Stomach (tissue), 8 donors: ENCODE measurements at regions not wholly inside any gene's neighbourhood (a gene's known extent, or its start where the extent isn't known, plus 50 kb on each side); places are given as distances from the start of the nearest gene placed in this dataset.

Experiments
- DNase-seq, 2 donors: peaks; one replicate each; pipeline versions ENCODE4 v3.0.0 to v3.0.0-alpha.2; 2013 to 2019
- H3K27ac ChIP-seq, 5 donors: fragments of 200-600 bp in 4 of 5; sonication (generic) in 4 of 5; one replicate each; pipeline ENCODE4 v1.5.1; 2013 to 2019; ENCODE audit warnings: mild to moderate bottlenecking in 1 of 5, moderate library complexity in 1 of 5
- H3K27me3 ChIP-seq, 3 donors: fragments of 200-600 bp; sonication (generic); one replicate each; pipeline ENCODE4 v1.5.1; 2017 to 2019; ENCODE audit warnings: mixed run types in 1 of 3
- H3K36me3 ChIP-seq, 4 donors: fragments of 200-600 bp; sonication (generic); 1 replicate in 3 of 4; 2 replicates in 1 of 4; pipeline ENCODE4 v1.5.1; 2016 to 2019
- H3K4me1 ChIP-seq, 4 donors: fragments of 200-600 bp; sonication (generic); one replicate each; pipeline ENCODE4 v1.5.1; 2016 to 2019
- H3K4me3 ChIP-seq, 4 donors: fragments of 200-600 bp; sonication (generic) in 3 of 4; one replicate each; pipeline ENCODE4 v1.5.1; 2016 to 2019; ENCODE audit warnings: mild to moderate bottlenecking in 1 of 4
- H3K9me3 ChIP-seq, 4 donors: fragments of 200-600 bp; sonication (generic); one replicate each; pipeline ENCODE4 v1.5.1; 2016 to 2019
- EP300 ChIP-seq: sonication (generic); formaldehyde crosslinking; IDR thresholded peaks from one replicate; pipeline ENCODE4 v1.6.1; 2017; ENCODE audit warnings: antibody characterized with exemption
- POLR2A ChIP-seq, 4 donors: fragments of 450-650 bp; IDR thresholded peaks; one replicate each; pipeline ENCODE4 v1.6.1; 2016; ENCODE audit warnings: antibody characterized with exemption in 4 of 4, control low read depth in 2 of 4, mild to moderate bottlenecking in 1 of 4, moderate library complexity in 1 of 4
- POLR2AphosphoS5 ChIP-seq, 3 donors: sonication (generic); formaldehyde crosslinking; IDR thresholded peaks; one replicate each; pipeline ENCODE4 v1.6.1; 2016; ENCODE audit warnings: antibody characterized with exemption in 3 of 3
- WGBS, 5 donors: extraction: QIAGEN DNeasy Blood & Tissue Kit in 3 of 5; methylation state at CpG; one replicate each; pipeline versions ENCODE4 v1.1.5 to v1.1.7; 2013 to 2018; 5-methylcytosine and 5-hydroxymethylcytosine counted together
- intact Hi-C: fragments of 100-400 bp; cut with DNase I; formaldehyde crosslinking; loops from one replicate; pipeline ENCODE4 v1.15.1; 2023; ENCODE audit warnings: low total_unique reads
- TF ChIP-seq, protein P1 (sequence below), 7 experiments: fragments of 450-650 bp in 4 of 7; fragments of 200-600 bp in 3 of 7; sonication (generic) in 3 of 7; IDR thresholded peaks; one replicate each; pipeline ENCODE4 v1.5.1; 2016 to 2019; ENCODE audit warnings: antibody characterized with exemption in 7 of 7, control low read depth in 2 of 7, mild to moderate bottlenecking in 1 of 7
- donor health status: healthy with polysubstance abuse.
- donor health status: Bipolar disorder and iron deficiency.
- donor health status: healthy.

DNA sequence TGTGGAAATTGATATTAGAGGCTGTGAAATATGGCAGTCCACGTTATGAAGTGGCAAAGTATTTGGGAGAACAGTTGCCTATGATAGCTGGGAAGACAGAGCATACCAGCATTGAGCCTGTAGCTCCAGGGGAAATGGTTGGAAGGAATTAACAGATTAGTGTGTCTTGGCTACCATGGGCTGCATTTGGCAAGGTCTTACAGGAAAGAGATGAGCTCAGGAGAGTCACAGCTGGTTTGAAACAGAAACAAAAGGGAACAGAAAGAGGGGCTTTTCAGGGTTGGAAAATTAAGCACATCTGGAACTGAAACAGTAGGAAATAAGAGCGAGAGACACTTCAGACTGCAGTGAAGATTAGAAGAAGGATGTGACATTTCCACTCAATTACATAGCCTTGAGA lies 141.7 kb downstream of the FBLN2 start:
- Histone ChIP-seq H3K27me3 (peaks cover 0 to 10% (median 0%) of the 10 kb centered on the region in 3 donors), H3K36me3 (no peaks in the 10 kb centered on the region), H3K9me3 (peaks cover 0 to 9% (median 2%) of the 10 kb centered on the region in 4 donors), H3K4me1 (no peaks in the 10 kb centered on the region), H3K4me3 (no peak overlapping the region), H3K27ac (no peak overlapping the region)
- intact Hi-C loops = no loop called here
- TF ChIP-seq POLR2A (IDR thresholded peaks at IDR 0.05) (no peak), POLR2AphosphoS5 (IDR thresholded peaks at IDR 0.05) (no peak)
- TF ChIP-seq, protein P1, sequence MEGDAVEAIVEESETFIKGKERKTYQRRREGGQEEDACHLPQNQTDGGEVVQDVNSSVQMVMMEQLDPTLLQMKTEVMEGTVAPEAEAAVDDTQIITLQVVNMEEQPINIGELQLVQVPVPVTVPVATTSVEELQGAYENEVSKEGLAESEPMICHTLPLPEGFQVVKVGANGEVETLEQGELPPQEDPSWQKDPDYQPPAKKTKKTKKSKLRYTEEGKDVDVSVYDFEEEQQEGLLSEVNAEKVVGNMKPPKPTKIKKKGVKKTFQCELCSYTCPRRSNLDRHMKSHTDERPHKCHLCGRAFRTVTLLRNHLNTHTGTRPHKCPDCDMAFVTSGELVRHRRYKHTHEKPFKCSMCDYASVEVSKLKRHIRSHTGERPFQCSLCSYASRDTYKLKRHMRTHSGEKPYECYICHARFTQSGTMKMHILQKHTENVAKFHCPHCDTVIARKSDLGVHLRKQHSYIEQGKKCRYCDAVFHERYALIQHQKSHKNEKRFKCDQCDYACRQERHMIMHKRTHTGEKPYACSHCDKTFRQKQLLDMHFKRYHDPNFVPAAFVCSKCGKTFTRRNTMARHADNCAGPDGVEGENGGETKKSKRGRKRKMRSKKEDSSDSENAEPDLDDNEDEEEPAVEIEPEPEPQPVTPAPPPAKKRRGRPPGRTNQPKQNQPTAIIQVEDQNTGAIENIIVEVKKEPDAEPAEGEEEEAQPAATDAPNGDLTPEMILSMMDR (IDR thresholded peaks at IDR 0.05) = no peak
- 33 to 53% (median 52%) methylated on average over 2 of the region's 2 CpGs for WGBS, 5 donors
- peak in 1 of 2 donors; percentile 5 for DNase-seq

DNA sequence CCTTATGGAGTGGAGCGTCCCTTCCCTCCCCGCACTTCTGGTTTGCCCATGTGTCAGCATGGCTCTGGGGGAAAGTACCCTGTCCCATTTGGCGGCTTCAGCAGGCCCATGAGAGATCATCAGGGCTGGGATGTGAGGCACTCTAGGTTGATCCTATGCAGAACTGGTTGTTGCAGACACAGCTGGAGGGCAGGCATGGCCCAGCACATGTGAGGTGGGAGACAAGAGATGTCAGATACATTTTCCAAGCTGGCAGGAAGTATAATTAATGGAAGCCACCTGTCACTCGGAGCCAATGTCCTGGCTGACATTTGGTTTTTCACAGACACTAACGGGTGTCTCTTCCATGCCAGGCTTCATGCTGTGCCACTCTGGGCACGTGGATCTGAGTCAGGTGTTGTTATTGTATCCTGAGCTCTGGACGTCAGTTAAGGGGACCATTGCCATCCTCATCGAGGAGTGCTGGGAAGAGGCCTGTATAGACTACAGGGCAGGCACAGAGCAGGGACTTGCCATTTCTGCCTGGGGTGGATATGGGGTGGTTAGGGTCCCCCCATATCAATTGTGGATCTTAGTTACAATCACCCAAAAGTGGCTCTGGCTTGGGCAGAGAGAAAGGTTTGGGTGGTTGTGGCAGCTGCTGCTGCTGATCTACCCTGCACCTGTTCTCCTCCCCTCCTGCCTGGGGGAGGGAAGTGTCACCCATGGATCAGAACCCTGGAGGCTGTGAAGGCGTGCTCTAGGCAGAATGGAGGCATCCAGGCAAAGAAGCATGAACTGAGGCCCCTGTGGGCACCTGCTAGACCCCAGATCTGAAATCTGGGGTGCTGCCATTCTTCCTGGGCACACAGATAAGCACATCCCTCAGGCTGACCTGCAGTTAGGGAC lies 140.7 kb downstream of the FBLN2 start:
- H3K9me3 ChIP-seq = peaks cover 0 to 9% (median 2%) of the 10 kb centered on the region in 4 donors

DNA sequence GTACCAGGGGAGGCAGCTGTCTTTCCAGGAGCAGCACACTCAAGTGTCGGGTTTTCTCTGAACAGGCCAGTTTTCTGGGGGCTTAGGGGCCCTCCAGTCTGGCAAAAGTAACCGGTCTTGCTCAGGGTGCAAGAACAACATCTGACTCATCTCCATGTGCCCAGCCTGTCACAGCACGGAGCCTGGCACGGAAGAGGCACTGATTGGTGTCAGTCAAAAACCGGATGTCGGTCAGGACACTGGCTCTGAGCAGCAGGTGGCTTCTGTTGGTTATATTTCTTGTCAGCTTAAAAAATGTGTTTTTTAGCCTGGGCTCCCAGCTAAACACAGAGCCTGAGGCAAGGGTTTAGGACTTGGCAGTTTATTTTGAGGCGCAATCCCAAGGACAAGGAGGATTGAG lies 139.9 kb downstream of the FBLN2 start:
- intact Hi-C loops = no loop called here
- no peaks in the 10 kb centered on the region for H3K4me1 ChIP-seq
- WGBS, 5 donors = 87 to 98% (median 91%) methylated on average over 7 of the region's 7 CpGs
- H3K4me3 ChIP-seq = no peak overlapping the region
- H3K27me3 ChIP-seq = peaks cover 0 to 22% (median 0%) of the 10 kb centered on the region in 3 donors
- no peak overlapping the region for H3K27ac ChIP-seq
- DNase-seq = no peak
- peaks cover 0 to 9% (median 2%) of the 10 kb centered on the region in 4 donors for H3K9me3 ChIP-seq
- TF ChIP-seq EP300 (no peak), POLR2AphosphoS5 (IDR thresholded peaks at IDR 0.05) (no peak), POLR2A (IDR thresholded peaks at IDR 0.05) (no peak)
- TF ChIP-seq, protein P1 (IDR thresholded peaks at IDR 0.05) = no peak
- no peaks in the 10 kb centered on the region for H3K36me3 ChIP-seq

More for the DNA sequence above, 140.7 kb downstream of the FBLN2 start:
- Histone ChIP-seq H3K4me1 (no peaks in the 10 kb centered on the region), H3K36me3 (no peaks in the 10 kb centered on the region), H3K27ac (no peak overlapping the region), H3K4me3 (no peak overlapping the region), H3K27me3 (peaks cover 0 to 18% (median 0%) of the 10 kb centered on the region in 3 donors)
- TF ChIP-seq POLR2AphosphoS5 (IDR thresholded peaks at IDR 0.05) (no peak), EP300 (no peak), POLR2A (IDR thresholded peaks at IDR 0.05) (no peak)
- TF ChIP-seq, protein P1 (IDR thresholded peaks at IDR 0.05) = no peak
- intact Hi-C loops = no loop called here
- no peak for DNase-seq
- 65 to 74% (median 72%) methylated on average over 8 to 9 of the region's 9 CpGs for WGBS, 5 donors

DNA sequence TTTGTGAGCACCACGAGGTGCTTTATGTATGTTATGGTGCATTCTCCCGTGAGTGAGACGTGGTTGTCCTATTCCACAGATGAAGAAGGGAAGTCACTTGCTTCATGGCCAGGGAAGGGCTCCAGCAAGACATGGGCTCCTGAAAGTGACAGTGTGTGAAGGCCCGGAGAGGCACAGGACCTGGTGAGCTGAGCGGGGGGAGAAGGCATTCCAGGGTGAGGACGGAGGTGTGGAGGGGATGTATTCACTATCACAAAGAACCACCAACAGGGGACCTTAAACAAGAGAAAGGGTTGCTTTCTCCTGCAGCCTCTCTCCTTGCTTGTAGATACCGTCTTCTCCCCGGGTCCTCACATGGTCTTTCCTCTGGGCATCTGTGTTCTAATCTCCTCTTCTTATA lies 139.1 kb downstream of the FBLN2 start:
- H3K36me3 ChIP-seq = no peaks in the 10 kb centered on the region
- no peaks in the 10 kb centered on the region for H3K4me1 ChIP-seq
- H3K9me3 ChIP-seq = peaks cover 0 to 9% (median 2%) of the 10 kb centered on the region in 4 donors
- TF ChIP-seq, protein P1 (IDR thresholded peaks at IDR 0.05) = no peak
- TF ChIP-seq POLR2A (IDR thresholded peaks at IDR 0.05) (no peak), EP300 (no peak), POLR2AphosphoS5 (IDR thresholded peaks at IDR 0.05) (no peak)
- H3K27ac ChIP-seq = no peak overlapping the region
- WGBS, 5 donors = 54 to 74% (median 63%) methylated on average over 8 of the region's 8 CpGs
- DNase-seq = no peak
- no peak overlapping the region for H3K4me3 ChIP-seq
- peaks cover 0 to 26% (median 0%) of the 10 kb centered on the region in 3 donors for H3K27me3 ChIP-seq
- intact Hi-C loops = no loop called here
